HG03196 (cell line): ENCODE measurements at regions not wholly inside any gene's neighbourhood (a gene's known extent, or its start where the extent isn't known, plus 50 kb on each side); places are given as distances from the start of the nearest gene placed in this dataset.

Experiments
- ATAC-seq: cut with Tn5 transposase; IDR thresholded peaks from one replicate; pipeline ENCODE4 v1.9.1; 2021; ENCODE audit not compliant: unreplicated experiment

GRCh38 chr12:24177889-24178288 is 228.4 kb upstream of the SOX5 start:
- peak; percentile 78 for ATAC-seq

GRCh38 chr12:24175929-24176328 is 226.5 kb upstream of the SOX5 start:
- no peak for ATAC-seq

GRCh38 chr12:24175284-24175683 is 225.8 kb upstream of the SOX5 start:
- ATAC-seq = no peak

GRCh38 chr12:24173067-24173466 is 223.6 kb upstream of the SOX5 start:
- ATAC-seq = no peak

GRCh38 chr12:24172773-24173066 is 223.2 kb upstream of the SOX5 start:
- ATAC-seq = no peak

- peak; percentile 76 for ATAC-seq
Measured at GRCh38 chr12:24172031-24172772, 222.7 kb upstream of the SOX5 start.

- ATAC-seq = no peak
Measured at GRCh38 chr12:24155042-24155441, 205.6 kb upstream of the SOX5 start.

GRCh38 chr12:24153079-24153478 is 203.6 kb upstream of the SOX5 start:
- ATAC-seq = no peak

GRCh38 chr12:24152270-24152669 is 202.8 kb upstream of the SOX5 start:
- no peak for ATAC-seq

- no peak for ATAC-seq
Measured at GRCh38 chr12:24143928-24144327, 194.5 kb upstream of the SOX5 start.

GRCh38 chr12:24139035-24139434 is 189.6 kb upstream of the SOX5 start:
- no peak for ATAC-seq

GRCh38 chr12:24138041-24138440 is 188.6 kb upstream of the SOX5 start:
- no peak for ATAC-seq

- ATAC-seq = no peak
Measured at GRCh38 chr12:24135158-24135850, 185.8 kb upstream of the SOX5 start.

- ATAC-seq = no peak
Measured at GRCh38 chr12:24134092-24134491, 184.6 kb upstream of the SOX5 start.

- ATAC-seq = no peak
Measured at GRCh38 chr12:24133384-24133783, 183.9 kb upstream of the SOX5 start.

- peak; percentile 75 for ATAC-seq
Measured at GRCh38 chr12:24127919-24128721, 178.7 kb upstream of the SOX5 start.

- ATAC-seq = no peak
Measured at GRCh38 chr12:24125280-24125679, 175.8 kb upstream of the SOX5 start.

- no peak for ATAC-seq
Measured at GRCh38 chr12:24121911-24122310, 172.4 kb upstream of the SOX5 start.

- no peak for ATAC-seq
Measured at GRCh38 chr12:24118668-24119067, 169.2 kb upstream of the SOX5 start.

- ATAC-seq = no peak
Measured at GRCh38 chr12:24116548-24116947, 167.1 kb upstream of the SOX5 start.

- no peak for ATAC-seq
Measured at GRCh38 chr12:24113701-24114100, 164.2 kb upstream of the SOX5 start.

- no peak for ATAC-seq
Measured at GRCh38 chr12:24111616-24112015, 162.1 kb upstream of the SOX5 start.
